Smooth muscle cell (in vitro differentiated cells): ENCODE measurements at regions not wholly inside any gene's neighbourhood (a gene's known extent, or its start where the extent isn't known, plus 50 kb on each side); places are given as distances from the start of the nearest gene placed in this dataset.

Experiments used
- DNase-seq: peaks from one replicate; lab custom pipeline; 2025; ENCODE audit not compliant: unreplicated experiment; lab: John Stamatoyannopoulos, UW
- H2AFZ ChIP-seq: fragments of 200-600 bp; sonication (generic); 2 replicates; pipeline ENCODE4 v1.6.0; 2016; ENCODE audit warnings: antibody characterized with exemption, low read depth, mild to moderate bottlenecking
- H3F3A ChIP-seq: fragments of 200-600 bp; sonication (generic); 2 replicates; pipeline ENCODE4 v1.6.0; 2017; ENCODE audit warnings: antibody characterized with exemption, low read depth
- H3K27ac ChIP-seq: fragments of 200-600 bp; sonication (generic); 2 replicates; pipeline ENCODE4 v1.5.1; 2016; ENCODE audit warnings: low read depth, mild to moderate bottlenecking
- H3K27me3 ChIP-seq: fragments of 200-600 bp; sonication (generic); 2 replicates; pipeline ENCODE4 v1.6.1; 2016; ENCODE audit warnings: low read depth, mild to moderate bottlenecking
- H3K36me3 ChIP-seq: fragments of 200-600 bp; sonication (generic); 2 replicates; pipeline ENCODE4 v1.5.1; 2016; ENCODE audit warnings: low read depth
- H3K4me1 ChIP-seq: fragments of 200-600 bp; sonication (generic); 2 replicates; pipeline ENCODE4 v1.5.1; 2016; ENCODE audit warnings: low read depth
- H3K4me2 ChIP-seq: fragments of 200-600 bp; sonication (generic); 2 replicates; pipeline ENCODE4 v1.6.0; 2016; ENCODE audit warnings: mild to moderate bottlenecking
- H3K4me3 ChIP-seq: fragments of 200-600 bp; sonication (generic); 2 replicates; pipeline ENCODE4 v1.5.1; 2016; ENCODE audit warnings: mild to moderate bottlenecking
- H3K79me2 ChIP-seq: fragments of 200-600 bp; sonication (generic); 2 replicates; pipeline ENCODE4 v1.6.0; 2016; ENCODE audit warnings: low read depth, mild to moderate bottlenecking
- H3K9ac ChIP-seq: fragments of 200-600 bp; sonication (generic); 2 replicates; pipeline ENCODE4 v1.6.0; 2016; ENCODE audit warnings: low read depth
- H3K9me3 ChIP-seq: fragments of 200-600 bp; sonication (generic); replicated peaks from 2 replicates; pipeline ENCODE4 v1.5.1; 2016; ENCODE audit warnings: low read depth
- H4K20me1 ChIP-seq: fragments of 200-600 bp; sonication (generic); 2 replicates; pipeline ENCODE4 v1.6.0; 2016; ENCODE audit warnings: low read depth
- WGBS: methylation state at CpG from one replicate; pipeline ENCODE4 v1.1.7; 2016; ENCODE audit warnings: low lambda C conversion rate; 5-methylcytosine and 5-hydroxymethylcytosine counted together
- TF ChIP-seq, protein P1 (sequence below): fragments of 200-600 bp; sonication (generic); IDR thresholded peaks from 2 replicates; pipeline ENCODE4 v1.5.1; 2017; ENCODE audit warnings: borderline replicate concordance, mild to moderate bottlenecking, antibody characterized with exemption; ENCODE audit not compliant: insufficient read depth, poor library complexity, severe bottlenecking

DNA sequence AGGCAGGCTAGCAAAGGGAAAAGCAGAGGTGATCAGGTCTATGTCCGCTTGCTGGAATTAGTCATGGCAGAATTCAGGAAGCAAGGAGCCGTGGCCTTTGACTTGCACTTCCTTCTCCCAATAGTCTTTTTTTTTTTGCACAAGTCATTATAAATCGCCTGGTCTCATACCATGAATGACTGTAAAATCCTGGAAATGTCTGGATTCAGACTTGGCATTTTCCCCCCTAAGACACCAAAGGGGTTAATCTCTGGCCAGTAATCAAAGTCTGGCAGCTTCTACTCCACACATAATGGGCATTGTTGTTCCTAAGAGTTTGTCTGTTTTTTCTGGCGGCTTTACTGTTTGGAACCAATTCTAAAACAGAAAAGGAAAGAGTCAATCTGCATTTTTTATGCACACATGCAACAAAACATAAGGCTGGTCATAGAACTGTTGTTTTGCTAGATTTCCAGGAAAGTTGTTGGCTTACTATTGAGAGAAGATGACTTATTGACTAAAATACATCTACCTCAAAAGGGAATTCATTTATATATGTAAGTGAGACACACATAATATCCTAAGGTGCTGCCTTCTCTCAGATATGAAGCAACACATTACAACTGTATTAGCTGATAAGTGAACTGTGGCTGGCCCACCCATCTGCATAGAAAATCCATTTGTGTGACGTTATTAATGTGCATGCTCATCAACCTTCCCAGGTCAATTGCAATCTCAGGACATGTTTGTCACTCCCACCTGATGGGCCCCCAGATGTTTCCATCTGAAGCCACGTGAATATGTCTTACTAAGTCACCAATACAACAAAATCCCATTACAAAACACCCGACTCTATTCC lies 157.3 kb downstream of the BTG1 start:
- H3F3A ChIP-seq = no peaks in the 10 kb centered on the region
- H3K9ac ChIP-seq = no peak overlapping the region
- H4K20me1 ChIP-seq = no peaks in the 10 kb centered on the region
- H3K4me3 ChIP-seq = no peak overlapping the region
- H3K9me3 ChIP-seq = no peaks in the 10 kb centered on the region
- TF ChIP-seq, protein P1, sequence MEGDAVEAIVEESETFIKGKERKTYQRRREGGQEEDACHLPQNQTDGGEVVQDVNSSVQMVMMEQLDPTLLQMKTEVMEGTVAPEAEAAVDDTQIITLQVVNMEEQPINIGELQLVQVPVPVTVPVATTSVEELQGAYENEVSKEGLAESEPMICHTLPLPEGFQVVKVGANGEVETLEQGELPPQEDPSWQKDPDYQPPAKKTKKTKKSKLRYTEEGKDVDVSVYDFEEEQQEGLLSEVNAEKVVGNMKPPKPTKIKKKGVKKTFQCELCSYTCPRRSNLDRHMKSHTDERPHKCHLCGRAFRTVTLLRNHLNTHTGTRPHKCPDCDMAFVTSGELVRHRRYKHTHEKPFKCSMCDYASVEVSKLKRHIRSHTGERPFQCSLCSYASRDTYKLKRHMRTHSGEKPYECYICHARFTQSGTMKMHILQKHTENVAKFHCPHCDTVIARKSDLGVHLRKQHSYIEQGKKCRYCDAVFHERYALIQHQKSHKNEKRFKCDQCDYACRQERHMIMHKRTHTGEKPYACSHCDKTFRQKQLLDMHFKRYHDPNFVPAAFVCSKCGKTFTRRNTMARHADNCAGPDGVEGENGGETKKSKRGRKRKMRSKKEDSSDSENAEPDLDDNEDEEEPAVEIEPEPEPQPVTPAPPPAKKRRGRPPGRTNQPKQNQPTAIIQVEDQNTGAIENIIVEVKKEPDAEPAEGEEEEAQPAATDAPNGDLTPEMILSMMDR = no peak
- H3K4me2 ChIP-seq = no peak overlapping the region
- no peak for DNase-seq
- H2AFZ ChIP-seq = no peak overlapping the region
- peaks cover 10% of the 10 kb centered on the region for H3K4me1 ChIP-seq
- H3K27ac ChIP-seq = no peak overlapping the region
- no peaks in the 10 kb centered on the region for H3K79me2 ChIP-seq
- no peaks in the 10 kb centered on the region for H3K27me3 ChIP-seq
- H3K36me3 ChIP-seq = no peaks in the 10 kb centered on the region
- WGBS = 84% methylated on average over 7 of the region's 7 CpGs

DNA sequence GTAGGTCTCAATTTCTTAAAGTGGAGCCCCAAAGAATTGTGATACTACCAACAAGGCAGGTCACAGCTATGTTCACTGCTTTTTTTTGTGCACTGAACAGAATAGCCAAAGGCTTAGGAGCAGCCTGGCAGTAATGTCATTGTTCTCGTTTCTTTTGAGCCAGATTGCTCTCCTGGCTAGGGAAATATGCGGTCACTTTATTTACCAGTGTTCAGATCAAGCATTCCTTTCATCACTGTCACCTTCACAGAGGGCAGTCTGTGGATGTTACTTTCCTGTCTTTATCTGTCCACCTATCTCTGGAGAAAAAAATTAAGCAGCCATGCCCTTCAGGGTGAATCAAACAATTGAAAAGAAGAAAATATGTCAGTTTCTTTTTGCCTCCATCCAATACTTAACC lies 159.6 kb downstream of the BTG1 start:
- no peak for DNase-seq
- H3K9ac ChIP-seq = no peak overlapping the region
- H3K27ac ChIP-seq = no peak overlapping the region
- H3K79me2 ChIP-seq = no peaks in the 10 kb centered on the region
- no peaks in the 10 kb centered on the region for H3K9me3 ChIP-seq
- peaks cover 10% of the 10 kb centered on the region for H3K4me1 ChIP-seq
- no peak overlapping the region for H3K4me2 ChIP-seq
- no peak overlapping the region for H2AFZ ChIP-seq
- H3K27me3 ChIP-seq = no peaks in the 10 kb centered on the region
- H3F3A ChIP-seq = no peaks in the 10 kb centered on the region
- H3K36me3 ChIP-seq = no peaks in the 10 kb centered on the region
- no peak overlapping the region for H3K4me3 ChIP-seq
- no peaks in the 10 kb centered on the region for H4K20me1 ChIP-seq
- TF ChIP-seq, protein P1 = no peak
- 49% methylated on average over 2 of the region's 2 CpGs for WGBS

DNA sequence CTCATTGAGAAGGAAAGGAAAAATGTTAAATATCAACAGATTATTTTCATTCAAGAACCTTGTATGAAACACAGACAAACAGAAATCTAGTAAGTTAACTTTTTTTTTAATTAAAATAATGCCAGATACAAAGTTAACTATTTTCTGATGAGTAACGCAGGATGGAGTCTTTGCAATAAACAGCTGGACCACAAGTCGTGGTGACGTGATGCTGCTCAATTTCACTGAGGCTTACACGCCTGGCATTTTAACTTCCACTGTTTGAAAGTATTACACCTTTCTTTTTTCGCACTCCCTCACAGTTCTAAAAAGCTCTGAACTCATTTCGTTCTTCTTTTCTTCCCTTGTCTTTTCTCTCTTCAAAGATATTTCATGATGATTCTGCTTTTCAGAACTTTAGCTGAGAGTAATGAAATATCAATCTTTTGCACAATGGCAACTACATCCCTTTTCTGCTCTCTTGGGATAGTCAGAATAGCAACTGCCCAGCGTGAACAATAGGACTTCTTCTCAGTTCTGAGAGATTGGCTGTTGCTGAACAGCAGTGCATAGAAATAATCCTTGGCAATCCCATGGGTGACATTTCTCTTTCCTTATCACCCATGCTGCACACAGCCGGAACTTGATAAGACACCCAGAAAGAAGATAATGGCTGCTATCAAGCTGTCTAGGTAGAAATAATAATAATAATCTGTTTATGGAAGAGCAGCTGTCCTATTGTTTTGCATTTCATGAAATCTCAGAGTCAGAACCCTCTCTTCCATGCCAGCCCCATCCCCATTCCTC lies 160.5 kb downstream of the BTG1 start:
- Histone ChIP-seq H3K27ac (no peak overlapping the region), H3K4me2 (no peak overlapping the region), H3K79me2 (no peaks in the 10 kb centered on the region), H3K36me3 (no peaks in the 10 kb centered on the region), H4K20me1 (no peaks in the 10 kb centered on the region), H3F3A (no peaks in the 10 kb centered on the region), H2AFZ (no peak overlapping the region), H3K9ac (no peak overlapping the region), H3K4me1 (peaks cover 10% of the 10 kb centered on the region), H3K9me3 (no peaks in the 10 kb centered on the region), H3K27me3 (no peaks in the 10 kb centered on the region), H3K4me3 (no peak overlapping the region)
- 64% methylated on average over 8 of the region's 8 CpGs for WGBS
- TF ChIP-seq, protein P1 = no peak
- no peak for DNase-seq
